NCI-H2196 (cell line): ENCODE measurements at regions not wholly inside any gene's neighbourhood (a gene's known extent, or its start where the extent isn't known, plus 50 kb on each side); places are given as distances from the start of the nearest gene placed in this dataset.
"Not testable (repeated sequence)": the region's sequence is repeated elsewhere in the genome, so short reads cannot be mapped to it uniquely, and the experiment has no call there.

ENCODE experiments used
- DNase-seq: peaks from one replicate; lab custom pipeline; 2025; ENCODE audit not compliant: unreplicated experiment; lab: John Stamatoyannopoulos, UW

DNA sequence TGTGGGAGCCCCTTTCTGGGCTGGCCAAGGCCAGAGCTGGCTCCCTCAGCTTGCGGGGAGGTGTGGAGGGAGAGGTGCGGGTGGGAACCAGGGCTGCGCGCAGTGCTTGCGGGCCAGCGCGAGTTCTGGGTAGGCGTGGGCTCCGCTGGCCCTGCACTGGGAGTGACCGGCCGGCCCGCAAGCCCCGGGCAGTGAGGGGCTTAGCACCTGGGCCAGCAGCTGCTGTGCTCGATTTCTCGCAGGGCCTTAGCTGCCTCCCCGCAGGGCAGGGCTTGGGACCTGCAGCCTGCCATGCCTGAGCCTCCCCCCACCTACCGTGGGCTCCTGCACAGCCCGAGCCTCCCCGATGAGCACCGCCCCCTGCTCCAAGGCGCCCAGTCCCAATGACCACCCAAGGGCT is 56.0 kb upstream of the CACNA2D1 start:
- not testable (repeated sequence) for DNase-seq

DNA sequence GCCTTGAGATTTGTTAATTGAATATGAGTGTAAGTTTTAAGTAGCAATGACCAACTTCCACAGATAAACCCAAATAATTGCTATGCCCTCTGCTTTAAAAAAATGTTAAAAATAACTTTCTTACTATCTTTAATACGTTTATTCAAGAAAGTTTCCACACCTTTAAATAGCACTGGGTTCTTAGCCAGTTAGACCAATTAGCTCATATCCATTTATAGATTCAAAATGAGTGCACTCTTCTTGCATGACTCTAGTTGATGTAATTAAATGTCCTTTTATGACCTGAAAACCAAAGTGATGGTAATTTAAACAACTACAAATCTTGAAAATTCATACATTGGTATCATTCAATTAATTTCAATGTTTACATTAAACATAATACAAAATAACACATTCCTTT is 50.8 kb upstream of the CACNA2D1 start:
- DNase-seq, result no peak
